GM10266 (cell line): ENCODE measurements at regions not wholly inside any gene's neighbourhood (a gene's known extent, or its start where the extent isn't known, plus 50 kb on each side); places are given as distances from the start of the nearest gene placed in this dataset.
"Not testable (repeated sequence)": the region's sequence is repeated elsewhere in the genome, so short reads cannot be mapped to it uniquely, and the experiment has no call there.

Experiments
- DNase-seq: peaks from one replicate; pipeline ENCODE4 v3.0.0; 2012; ENCODE audit errors: extremely low spot score
- TF ChIP-seq, protein P1 (sequence below): IDR thresholded peaks from 2 replicates; pipeline ENCODE4 v1.5.1; 2012; ENCODE audit warnings: mild to moderate bottlenecking, low read depth; ENCODE audit not compliant: control insufficient read depth, insufficient read depth; ENCODE audit errors: missing control alignments

DNA sequence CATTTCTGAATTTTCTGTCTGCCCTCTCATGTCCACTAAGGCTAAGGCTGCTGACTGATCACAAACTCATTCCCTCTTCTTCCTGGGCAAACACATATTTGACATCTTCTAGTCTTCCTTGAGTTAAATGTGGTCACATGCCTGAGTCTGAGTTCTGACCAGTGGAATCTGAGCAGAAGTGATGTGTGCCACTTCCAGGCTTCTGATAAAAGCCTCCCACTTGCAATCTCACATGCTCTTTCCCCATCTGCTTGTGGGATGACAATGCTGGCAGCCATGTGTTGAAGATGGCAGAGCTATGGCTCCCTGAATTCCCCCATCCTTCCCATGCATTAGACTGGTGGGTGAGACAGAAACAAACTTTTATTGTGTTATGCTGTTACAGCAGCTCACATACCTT, 149.9 kb upstream of the ZNF648 start:
- TF ChIP-seq, protein P1, sequence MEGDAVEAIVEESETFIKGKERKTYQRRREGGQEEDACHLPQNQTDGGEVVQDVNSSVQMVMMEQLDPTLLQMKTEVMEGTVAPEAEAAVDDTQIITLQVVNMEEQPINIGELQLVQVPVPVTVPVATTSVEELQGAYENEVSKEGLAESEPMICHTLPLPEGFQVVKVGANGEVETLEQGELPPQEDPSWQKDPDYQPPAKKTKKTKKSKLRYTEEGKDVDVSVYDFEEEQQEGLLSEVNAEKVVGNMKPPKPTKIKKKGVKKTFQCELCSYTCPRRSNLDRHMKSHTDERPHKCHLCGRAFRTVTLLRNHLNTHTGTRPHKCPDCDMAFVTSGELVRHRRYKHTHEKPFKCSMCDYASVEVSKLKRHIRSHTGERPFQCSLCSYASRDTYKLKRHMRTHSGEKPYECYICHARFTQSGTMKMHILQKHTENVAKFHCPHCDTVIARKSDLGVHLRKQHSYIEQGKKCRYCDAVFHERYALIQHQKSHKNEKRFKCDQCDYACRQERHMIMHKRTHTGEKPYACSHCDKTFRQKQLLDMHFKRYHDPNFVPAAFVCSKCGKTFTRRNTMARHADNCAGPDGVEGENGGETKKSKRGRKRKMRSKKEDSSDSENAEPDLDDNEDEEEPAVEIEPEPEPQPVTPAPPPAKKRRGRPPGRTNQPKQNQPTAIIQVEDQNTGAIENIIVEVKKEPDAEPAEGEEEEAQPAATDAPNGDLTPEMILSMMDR, result no peak
- DNase-seq, result no peak

DNA sequence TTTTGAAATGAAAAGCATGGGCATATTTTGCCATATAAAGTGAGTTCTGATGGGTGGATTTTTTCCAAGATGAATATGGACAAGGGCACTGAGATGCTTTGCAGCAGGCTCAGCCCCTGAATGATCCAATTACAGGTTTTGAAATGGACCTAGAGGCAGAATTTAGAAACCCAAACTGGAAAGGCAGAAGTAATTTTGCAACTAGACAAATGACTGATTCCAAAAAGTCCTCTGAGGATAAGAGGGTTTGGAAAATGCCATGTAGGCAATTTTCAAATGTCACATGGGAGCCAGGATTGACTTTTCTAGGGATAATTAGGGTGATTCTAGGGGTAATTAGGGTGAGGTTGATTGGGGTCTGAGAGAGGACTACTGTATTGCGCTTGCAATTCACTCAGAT, 148.9 kb upstream of the ZNF648 start:
- TF ChIP-seq, protein P1, result no peak
- DNase-seq, result no peak

DNA sequence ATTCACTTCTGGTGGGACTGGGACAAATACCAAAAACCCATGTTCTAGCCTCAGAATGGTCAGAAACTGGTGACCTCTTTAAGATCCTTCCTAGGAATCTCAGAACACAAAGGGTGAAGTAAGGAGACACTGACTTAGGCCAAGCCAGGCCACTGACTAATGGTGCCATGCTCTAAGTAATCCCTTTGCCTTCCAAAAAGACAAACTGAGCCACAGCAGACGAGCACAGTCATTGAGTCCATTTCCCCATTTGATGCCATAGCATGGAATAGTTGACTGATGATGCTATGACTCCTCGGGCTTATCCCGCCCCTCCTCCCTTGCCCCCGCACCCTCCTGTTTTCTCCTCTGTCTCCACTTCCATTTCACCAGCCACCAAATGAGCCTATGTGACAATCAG, 145.8 kb upstream of the ZNF648 start:
- TF ChIP-seq, protein P1, result no peak
- DNase-seq, result no peak

DNA sequence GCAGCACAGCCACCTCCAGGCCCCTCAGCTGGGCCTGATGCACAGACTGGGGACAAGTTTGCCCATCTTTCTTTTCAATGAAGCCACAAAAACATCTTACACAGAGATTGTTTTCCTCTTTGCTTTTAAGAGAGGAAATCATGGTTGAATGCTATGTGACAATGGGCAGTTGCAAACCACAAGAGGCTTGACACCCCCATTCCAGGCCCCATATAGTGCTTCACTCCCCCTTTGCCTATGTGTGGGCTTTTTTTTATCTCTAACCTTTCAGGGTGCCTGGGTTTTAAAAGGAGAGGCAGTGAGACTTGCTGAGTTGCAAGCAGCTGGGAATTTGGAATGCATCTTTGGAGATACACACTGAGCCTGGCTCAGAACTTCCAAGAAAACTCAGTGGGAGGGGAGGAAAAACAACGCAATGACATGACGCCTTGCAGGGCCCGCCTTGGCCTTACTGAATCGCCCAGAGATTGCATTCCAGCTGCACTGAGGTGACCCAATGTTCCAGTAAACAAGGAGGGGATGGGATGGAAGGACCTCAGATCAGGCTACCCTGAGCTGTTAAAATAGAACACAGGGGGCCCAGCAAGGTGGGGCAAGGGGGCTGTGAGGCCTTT, 145.2 kb upstream of the ZNF648 start:
- TF ChIP-seq, protein P1, result no peak
- DNase-seq, result no peak

DNA sequence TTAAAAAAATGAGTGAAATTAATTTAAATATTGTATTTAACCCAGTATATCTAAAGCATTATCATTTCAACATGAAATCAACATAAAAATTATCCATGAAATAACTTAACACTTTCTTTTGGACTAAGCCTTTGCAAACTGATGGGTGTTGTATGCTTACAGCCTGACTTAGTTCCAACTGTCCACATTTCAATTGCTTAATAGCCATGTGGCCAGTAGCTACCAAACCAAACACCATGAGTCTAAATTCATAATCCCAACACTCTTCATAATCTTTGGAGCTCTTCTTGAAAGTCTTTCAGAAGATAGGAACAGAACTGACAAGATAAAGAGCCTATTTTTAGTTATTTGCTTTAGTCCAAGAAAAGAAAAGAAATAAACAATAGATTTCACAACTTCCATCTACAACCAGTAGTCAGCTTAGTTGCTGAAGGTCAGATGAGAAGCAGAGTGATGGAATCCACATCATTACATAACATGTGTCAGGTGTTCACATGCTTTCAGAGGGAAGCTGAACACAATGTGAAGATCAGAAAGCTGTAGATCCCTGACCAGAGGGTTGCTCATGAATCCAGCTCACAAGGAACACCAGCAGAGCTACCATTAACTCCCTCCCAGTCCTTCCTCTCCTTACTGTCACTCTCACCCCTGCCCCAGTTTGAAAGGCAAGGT, 144.0 kb upstream of the ZNF648 start:
- TF ChIP-seq, protein P1, result no peak
- DNase-seq, result no peak

DNA sequence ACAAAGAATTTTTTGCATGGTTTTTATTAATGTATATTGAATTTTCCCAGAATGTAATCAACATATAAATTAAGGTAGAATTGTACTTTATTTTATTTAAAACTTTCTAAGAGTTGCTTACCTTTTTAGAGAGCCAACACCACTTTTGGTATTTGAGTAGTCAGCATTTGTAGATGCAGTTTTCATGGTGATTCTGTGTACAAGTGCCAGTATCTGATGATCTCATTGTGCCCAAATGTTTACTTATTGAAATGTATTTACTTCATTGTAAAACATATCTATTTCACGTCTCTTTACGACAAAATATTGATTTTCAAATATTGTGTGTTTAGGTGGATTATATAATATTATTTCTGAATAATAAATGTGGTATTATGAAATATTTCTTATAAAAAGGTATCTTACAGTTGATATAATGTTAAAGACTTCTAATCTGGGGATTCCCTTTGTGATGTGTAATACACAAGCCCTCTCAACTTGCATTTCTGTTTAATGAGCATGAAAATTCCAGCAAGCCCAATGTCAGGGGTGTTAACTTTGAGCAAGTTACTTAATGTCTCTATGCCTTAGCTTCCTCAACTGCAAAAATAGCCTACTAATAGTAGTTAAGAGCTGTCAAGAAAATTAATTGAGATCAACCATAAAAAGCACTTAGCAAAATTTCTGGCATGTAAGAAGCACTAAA, 141.8 kb upstream of the ZNF648 start:
- TF ChIP-seq, protein P1, result no peak
- DNase-seq, result no peak

DNA sequence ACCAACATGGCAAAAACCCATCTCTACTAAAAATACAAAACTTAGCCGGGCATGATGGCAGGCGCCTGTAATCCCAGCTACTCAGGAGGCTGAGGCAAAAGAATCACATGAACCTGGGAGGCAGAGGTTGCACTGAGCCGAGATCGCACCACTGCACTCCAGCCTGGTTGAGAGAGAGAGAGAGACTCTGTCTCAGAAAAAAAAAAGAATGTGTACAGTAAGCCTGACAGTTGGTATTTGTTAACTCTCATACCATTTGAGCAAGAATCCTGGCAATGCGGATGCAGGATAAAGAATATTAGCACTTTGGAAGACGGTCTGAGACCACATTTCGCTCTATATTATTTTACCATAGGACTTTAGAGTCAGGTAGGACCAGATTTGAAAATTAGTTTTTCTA, 140.0 kb upstream of the ZNF648 start:
- not testable (repeated sequence) for DNase-seq
